GM18909 (cell line): ENCODE measurements at regions not wholly inside any gene's neighbourhood (a gene's known extent, or its start where the extent isn't known, plus 50 kb on each side); places are given as distances from the start of the nearest gene placed in this dataset.

ENCODE experiments used
- ATAC-seq: cut with Tn5 transposase; IDR thresholded peaks from one replicate; pipeline ENCODE4 v1.9.1; 2021; ENCODE audit warnings: mild to moderate bottlenecking; ENCODE audit not compliant: unreplicated experiment, poor library complexity

- ATAC-seq, result no peak
Measured at GRCh38 chr14:24694680-24695079, 60.7 kb upstream of the GZMB start.

GRCh38 chr14:24693983-24694382 is 60.0 kb upstream of the GZMB start:
- no peak for ATAC-seq

- ATAC-seq, result no peak
Measured at GRCh38 chr14:24693353-24693737, 59.4 kb upstream of the GZMB start.

- no peak for ATAC-seq
Measured at GRCh38 chr14:24692382-24693352, 58.7 kb upstream of the GZMB start.

GRCh38 chr14:24690492-24690891 is 56.5 kb upstream of the GZMB start:
- peak; percentile 59 for ATAC-seq

- no peak for ATAC-seq
Measured at GRCh38 chr14:24688030-24688658, 54.2 kb upstream of the GZMB start.
